OCI-LY3 (cell line): ENCODE measurements at regions not wholly inside any gene's neighbourhood (a gene's known extent, or its start where the extent isn't known, plus 50 kb on each side); places are given as distances from the start of the nearest gene placed in this dataset.
"Not testable (repeated sequence)": the region's sequence is repeated elsewhere in the genome, so short reads cannot be mapped to it uniquely, and the experiment has no call there.

Source experiments
- H2AFZ ChIP-seq: fragments of 200-600, 300-600 bp; shearing (Covaris generic); 2 replicates; pipeline ENCODE4 v1.6.0; 2014; ENCODE audit warnings: antibody characterized with exemption, low read depth, low read length
- H3K27ac ChIP-seq: fragments of 200-600, 300-600 bp; sonication (generic); 2 replicates; pipeline ENCODE4 v1.5.1; 2014; ENCODE audit warnings: mild to moderate bottlenecking, low read length, moderate library complexity, mixed read lengths
- H3K27me3 ChIP-seq: fragments of 200-600, 300-600 bp; sonication (generic); 2 replicates; pipeline ENCODE4 v1.6.1; 2014; ENCODE audit warnings: low read depth, low read length, mixed read lengths
- H3K36me3 ChIP-seq: fragments of 200-600, 300-600 bp; sonication (generic); replicated peaks from 2 replicates; pipeline ENCODE3; 2014; ENCODE audit warnings: low read depth, low read length, mixed read lengths
- H3K4me1 ChIP-seq: fragments of 300-600, 200-600 bp; sonication (generic); 2 replicates; pipeline ENCODE4 v1.6.1; 2014; ENCODE audit warnings: low read length, mixed read lengths
- H3K4me2 ChIP-seq: fragments of 200-600, 300-600 bp; sonication (generic); 2 replicates; pipeline ENCODE4 v1.6.1; 2014; ENCODE audit warnings: low read length, mixed read lengths
- H3K4me3 ChIP-seq: fragments of 300-600, 200-600 bp; sonication (generic); 2 replicates; pipeline ENCODE4 v1.5.1; 2014; ENCODE audit warnings: antibody characterized with exemption, mild to moderate bottlenecking, low read length, moderate library complexity
- H3K79me2 ChIP-seq: fragments of 300-600, 200-600 bp; shearing (Covaris generic); 2 replicates; pipeline ENCODE4 v1.6.1; 2014; ENCODE audit warnings: mild to moderate bottlenecking, low read length, mixed read lengths
- H3K9ac ChIP-seq: fragments of 300-600, 200-600 bp; shearing (Covaris generic); 2 replicates; pipeline ENCODE4 v1.6.0; 2014; ENCODE audit warnings: mild to moderate bottlenecking, low read length, moderate library complexity
- H3K9me3 ChIP-seq: fragments of 200-600, 300-600 bp; shearing (Covaris generic); 2 replicates; pipeline ENCODE4 v1.6.1; 2014; ENCODE audit warnings: low read length, mixed read lengths; ENCODE audit not compliant: insufficient read depth
- H4K20me1 ChIP-seq: fragments of 200-600, 300-600 bp; sonication (generic); 2 replicates; pipeline ENCODE4 v1.6.1; 2016; ENCODE audit warnings: low read length, mixed read lengths; ENCODE audit not compliant: insufficient read depth
- EZH2phosphoT487 ChIP-seq: fragments of 200-600 bp; shearing (Covaris generic); IDR thresholded peaks from 2 replicates; pipeline ENCODE4 v1.6.1; 2018; ENCODE audit warnings: antibody characterized with exemption, mixed run types, low read depth
- TF ChIP-seq, protein P1 (sequence below): fragments of 200-600, 300-600 bp; sonication (generic); IDR thresholded peaks from 2 replicates; pipeline ENCODE4 v1.5.1; 2014; ENCODE audit warnings: antibody characterized with exemption, low read length, low read depth

DNA sequence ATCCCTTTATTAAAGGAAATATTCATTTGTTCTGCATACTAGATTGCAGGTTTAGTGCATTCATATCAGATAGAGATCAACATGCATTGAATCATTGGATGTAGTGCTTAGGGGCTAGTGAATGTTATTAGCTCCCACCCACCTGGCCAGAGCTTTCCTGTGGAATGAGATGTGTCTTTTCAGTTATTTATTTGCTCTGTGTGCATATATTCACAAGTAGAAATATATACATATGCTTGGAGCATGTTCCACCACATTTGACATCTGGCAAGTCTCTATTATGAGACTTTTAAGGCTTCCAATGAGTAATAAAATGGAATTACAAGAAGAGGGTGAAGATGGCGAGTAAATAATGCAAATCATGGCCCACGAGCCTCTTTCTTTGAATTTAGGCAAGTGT, 180.0 kb upstream of the LMO3 start:
- Histone ChIP-seq H3K4me2 (no peak overlapping the region), H3K9ac (no peak overlapping the region), H3K4me1 (no peaks in the 10 kb centered on the region), H2AFZ (no peak overlapping the region), H3K79me2 (no peaks in the 10 kb centered on the region), H3K36me3 (no peaks in the 10 kb centered on the region), H3K27me3 (no peaks in the 10 kb centered on the region), H4K20me1 (no peaks in the 10 kb centered on the region), H3K4me3 (no peak overlapping the region), H3K9me3 (no peaks in the 10 kb centered on the region), H3K27ac (no peak overlapping the region)
- TF ChIP-seq EZH2phosphoT487, result no peak
- TF ChIP-seq, protein P1, sequence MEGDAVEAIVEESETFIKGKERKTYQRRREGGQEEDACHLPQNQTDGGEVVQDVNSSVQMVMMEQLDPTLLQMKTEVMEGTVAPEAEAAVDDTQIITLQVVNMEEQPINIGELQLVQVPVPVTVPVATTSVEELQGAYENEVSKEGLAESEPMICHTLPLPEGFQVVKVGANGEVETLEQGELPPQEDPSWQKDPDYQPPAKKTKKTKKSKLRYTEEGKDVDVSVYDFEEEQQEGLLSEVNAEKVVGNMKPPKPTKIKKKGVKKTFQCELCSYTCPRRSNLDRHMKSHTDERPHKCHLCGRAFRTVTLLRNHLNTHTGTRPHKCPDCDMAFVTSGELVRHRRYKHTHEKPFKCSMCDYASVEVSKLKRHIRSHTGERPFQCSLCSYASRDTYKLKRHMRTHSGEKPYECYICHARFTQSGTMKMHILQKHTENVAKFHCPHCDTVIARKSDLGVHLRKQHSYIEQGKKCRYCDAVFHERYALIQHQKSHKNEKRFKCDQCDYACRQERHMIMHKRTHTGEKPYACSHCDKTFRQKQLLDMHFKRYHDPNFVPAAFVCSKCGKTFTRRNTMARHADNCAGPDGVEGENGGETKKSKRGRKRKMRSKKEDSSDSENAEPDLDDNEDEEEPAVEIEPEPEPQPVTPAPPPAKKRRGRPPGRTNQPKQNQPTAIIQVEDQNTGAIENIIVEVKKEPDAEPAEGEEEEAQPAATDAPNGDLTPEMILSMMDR, result no peak

DNA sequence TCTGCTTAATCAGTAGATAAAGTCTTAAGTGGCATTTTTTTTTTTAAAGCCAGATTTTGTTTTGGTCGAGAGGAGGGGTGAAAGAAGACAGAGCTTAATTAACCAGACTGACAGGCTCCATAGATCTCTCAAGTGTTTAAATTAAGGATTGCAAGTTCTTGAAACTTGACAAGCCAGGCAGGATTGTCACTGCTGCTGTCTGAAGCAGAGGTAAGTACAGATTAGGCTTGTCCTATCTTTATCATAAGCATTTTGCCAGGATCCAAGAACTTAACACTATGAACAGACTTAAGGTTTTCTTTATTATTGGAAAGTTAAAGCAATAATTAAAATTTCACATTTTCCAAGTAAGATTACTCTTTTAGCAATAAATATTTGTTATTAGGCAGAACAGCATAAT, 179.6 kb upstream of the LMO3 start:
- Histone ChIP-seq H3K27me3 (no peaks in the 10 kb centered on the region), H3K4me2 (no peak overlapping the region), H2AFZ (no peak overlapping the region), H3K27ac (no peak overlapping the region), H3K9ac (no peak overlapping the region), H3K4me3 (no peak overlapping the region), H3K9me3 (no peaks in the 10 kb centered on the region), H3K4me1 (no peaks in the 10 kb centered on the region), H3K36me3 (no peaks in the 10 kb centered on the region), H4K20me1 (no peaks in the 10 kb centered on the region), H3K79me2 (no peaks in the 10 kb centered on the region)
- TF ChIP-seq, protein P1, result no peak
- no peak for TF ChIP-seq EZH2phosphoT487

DNA sequence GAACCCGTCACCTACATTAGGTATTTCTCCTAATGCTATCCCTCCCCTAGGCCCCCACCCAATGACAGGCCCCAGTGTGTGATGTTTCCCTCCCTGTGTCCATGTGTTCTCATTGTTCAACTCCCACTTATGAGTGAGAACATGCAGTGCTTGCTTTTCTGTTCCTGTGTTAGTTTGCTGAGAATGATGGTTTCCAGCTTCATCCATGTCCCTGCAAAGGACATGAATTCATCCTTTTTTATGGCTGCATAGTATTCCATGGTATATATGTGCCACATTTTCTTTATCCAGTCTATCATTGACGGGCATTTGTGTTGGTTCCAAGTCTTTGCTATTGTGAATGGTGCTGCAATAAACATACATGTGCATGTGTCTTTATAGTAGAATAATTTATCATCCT, 163.2 kb upstream of the LMO3 start:
- not testable (repeated sequence) for H3K36me3 ChIP-seq, H3K4me1 ChIP-seq, H4K20me1 ChIP-seq, H2AFZ ChIP-seq, H3K9ac ChIP-seq, H3K9me3 ChIP-seq, H3K27ac ChIP-seq, H3K27me3 ChIP-seq, H3K79me2 ChIP-seq, H3K4me3 ChIP-seq, H3K4me2 ChIP-seq

DNA sequence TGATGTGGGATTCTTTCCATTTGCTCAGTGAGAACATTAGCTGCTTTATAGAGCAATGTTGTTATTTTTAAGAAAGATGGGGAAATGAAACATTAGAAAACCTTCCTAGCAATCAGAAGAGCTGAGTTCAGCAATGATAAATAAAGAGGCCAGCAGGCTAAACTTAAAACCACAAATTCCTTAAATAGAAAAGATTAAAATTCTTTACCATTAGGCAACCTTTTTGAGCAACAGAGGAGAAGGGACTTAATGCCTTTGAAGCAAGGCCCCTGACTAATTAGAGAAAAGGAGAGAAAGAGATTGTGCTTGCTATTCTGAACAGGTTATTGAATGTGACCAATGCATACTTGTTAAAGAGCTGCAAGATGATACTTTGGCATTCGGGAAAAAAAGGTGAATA, 160.8 kb upstream of the LMO3 start:
- Histone ChIP-seq H3K79me2 (no peaks in the 10 kb centered on the region), H2AFZ (no peak overlapping the region), H3K4me3 (no peak overlapping the region), H3K9ac (no peak overlapping the region), H3K27ac (no peak overlapping the region), H3K9me3 (no peaks in the 10 kb centered on the region), H3K36me3 (no peaks in the 10 kb centered on the region), H3K4me1 (no peaks in the 10 kb centered on the region), H3K27me3 (no peaks in the 10 kb centered on the region), H4K20me1 (no peaks in the 10 kb centered on the region), H3K4me2 (no peak overlapping the region)
- TF ChIP-seq, protein P1, result no peak
- TF ChIP-seq EZH2phosphoT487, result no peak

DNA sequence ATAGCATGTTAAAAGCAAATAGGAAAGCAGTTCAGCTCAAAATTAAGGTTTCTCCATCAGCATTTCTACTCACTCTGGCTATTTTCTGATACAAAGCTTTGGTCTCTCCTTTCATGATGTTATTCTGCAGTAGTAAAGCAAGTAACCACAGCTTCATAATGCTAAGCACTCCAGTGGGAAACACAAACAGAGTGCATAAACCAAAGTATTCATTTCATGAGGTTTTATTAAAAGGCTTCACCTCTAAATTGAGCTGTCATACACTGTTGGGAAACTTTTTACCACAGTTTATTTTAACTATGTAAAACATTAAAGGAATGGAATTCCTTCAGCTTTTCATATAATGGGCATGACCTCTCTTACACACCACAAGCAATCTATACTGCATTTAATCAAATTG, 157.9 kb upstream of the LMO3 start:
- Histone ChIP-seq H4K20me1 (no peaks in the 10 kb centered on the region), H3K9ac (no peak overlapping the region), H3K79me2 (no peaks in the 10 kb centered on the region), H2AFZ (no peak overlapping the region), H3K4me1 (no peaks in the 10 kb centered on the region), H3K4me3 (no peak overlapping the region), H3K4me2 (no peak overlapping the region), H3K27ac (no peak overlapping the region), H3K9me3 (no peaks in the 10 kb centered on the region), H3K36me3 (no peaks in the 10 kb centered on the region), H3K27me3 (no peaks in the 10 kb centered on the region)
- TF ChIP-seq, protein P1, result no peak
- TF ChIP-seq EZH2phosphoT487, result no peak
